ENCODE measurements at regions not wholly inside any gene's neighbourhood (a gene's known extent, or its start where the extent isn't known, plus 50 kb on each side); places are given as distances from the start of the nearest gene placed in this dataset.

GRCh38 chr6:133591275-133591674, 297.6 kb upstream of the TCF21 start:
- no peak overlapping the region for H3K4me3 ChIP-seq (ENCODE audit: control insufficient read depth, low read depth, low read length)
- no peak for TF ChIP-seq CTCF (IDR thresholded peaks at IDR 0.05; ENCODE audit: control insufficient read depth, insufficient read depth, low read depth, low read length, missing control alignments)
- no peak for DNase-seq (ENCODE audit: low read depth)

GRCh38 chr6:133594652-133595110, 294.2 kb upstream of the TCF21 start:
- no peak for DNase-seq (ENCODE audit: low read depth)
- TF ChIP-seq CTCF (IDR thresholded peaks at IDR 0.05; ENCODE audit: control insufficient read depth, insufficient read depth, low read depth, low read length, missing control alignments), result no peak
- H3K4me3 ChIP-seq (ENCODE audit: control insufficient read depth, low read depth, low read length), result no peak overlapping the region

GRCh38 chr6:133595111-133595761, 293.7 kb upstream of the TCF21 start:
- no peak for TF ChIP-seq CTCF (IDR thresholded peaks at IDR 0.05; ENCODE audit: control insufficient read depth, insufficient read depth, low read depth, low read length, missing control alignments)
- DNase-seq (ENCODE audit: low read depth), result no peak
- no peak overlapping the region for H3K4me3 ChIP-seq (ENCODE audit: control insufficient read depth, low read depth, low read length)

GRCh38 chr6:133606852-133607251, 282.1 kb upstream of the TCF21 start:
- no peak for TF ChIP-seq CTCF (IDR thresholded peaks at IDR 0.05; ENCODE audit: control insufficient read depth, insufficient read depth, low read depth, low read length, missing control alignments)
- DNase-seq (ENCODE audit: low read depth), result no peak

GRCh38 chr6:133608620-133609019, 280.3 kb upstream of the TCF21 start:
- no peak overlapping the region for H3K4me3 ChIP-seq (ENCODE audit: control insufficient read depth, low read depth, low read length)
- no peak for DNase-seq (ENCODE audit: low read depth)
- no peak for TF ChIP-seq CTCF (IDR thresholded peaks at IDR 0.05; ENCODE audit: control insufficient read depth, insufficient read depth, low read depth, low read length, missing control alignments)

More at GRCh38 chr6:133606852-133607251, 282.1 kb upstream of the TCF21 start:
- H3K4me3 ChIP-seq (ENCODE audit: control insufficient read depth, low read depth, low read length), result no peak overlapping the region

GRCh38 chr6:133609415-133610226, 279.3 kb upstream of the TCF21 start:
- TF ChIP-seq CTCF (IDR thresholded peaks at IDR 0.05; ENCODE audit: control insufficient read depth, insufficient read depth, low read depth, low read length, missing control alignments), result no peak
- DNase-seq (ENCODE audit: low read depth), result peak; percentile 90
- H3K4me3 ChIP-seq (ENCODE audit: control insufficient read depth, low read depth, low read length), result no peak overlapping the region

All from AG09309 (cell line).